ENCODE measurements at regions not wholly inside any gene's neighbourhood (a gene's known extent, or its start where the extent isn't known, plus 50 kb on each side); places are given as distances from the start of the nearest gene placed in this dataset.

DNA sequence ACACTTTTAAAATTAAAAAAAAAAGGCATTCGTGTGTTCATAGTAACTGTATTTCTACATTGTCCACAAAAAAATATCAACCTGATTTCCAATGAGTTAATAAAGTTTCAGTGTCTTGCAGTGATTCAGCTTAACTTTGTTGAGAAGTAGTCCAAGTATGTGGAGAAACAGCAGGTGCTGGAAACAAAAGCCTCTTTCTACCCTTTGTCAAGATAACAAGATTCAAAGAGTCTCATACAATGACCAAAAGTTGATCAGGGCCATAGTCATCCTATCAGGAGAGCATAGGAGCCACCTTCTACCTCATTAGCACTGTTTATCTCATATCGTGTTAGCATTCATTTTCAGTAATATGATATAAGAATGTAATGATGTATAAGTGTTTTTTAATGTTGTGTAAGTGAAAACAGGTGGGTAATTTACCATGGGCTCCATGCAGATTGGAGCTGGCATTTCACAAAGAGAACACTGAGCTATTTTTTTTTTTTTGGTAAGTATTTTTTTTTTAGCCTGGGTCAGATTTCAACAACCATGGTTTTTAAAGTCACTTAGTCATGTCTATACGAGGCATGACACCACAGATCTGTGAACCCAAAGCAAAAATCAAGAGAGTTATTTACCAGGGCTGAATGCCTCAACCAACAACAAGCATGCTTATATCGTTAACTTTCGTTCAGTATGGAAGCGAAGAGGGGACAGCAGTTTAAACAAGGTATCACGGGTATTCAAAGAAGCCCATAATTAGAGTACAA, 165.0 kb upstream of the ZNF521 start:
- TF ChIP-seq, protein P1, sequence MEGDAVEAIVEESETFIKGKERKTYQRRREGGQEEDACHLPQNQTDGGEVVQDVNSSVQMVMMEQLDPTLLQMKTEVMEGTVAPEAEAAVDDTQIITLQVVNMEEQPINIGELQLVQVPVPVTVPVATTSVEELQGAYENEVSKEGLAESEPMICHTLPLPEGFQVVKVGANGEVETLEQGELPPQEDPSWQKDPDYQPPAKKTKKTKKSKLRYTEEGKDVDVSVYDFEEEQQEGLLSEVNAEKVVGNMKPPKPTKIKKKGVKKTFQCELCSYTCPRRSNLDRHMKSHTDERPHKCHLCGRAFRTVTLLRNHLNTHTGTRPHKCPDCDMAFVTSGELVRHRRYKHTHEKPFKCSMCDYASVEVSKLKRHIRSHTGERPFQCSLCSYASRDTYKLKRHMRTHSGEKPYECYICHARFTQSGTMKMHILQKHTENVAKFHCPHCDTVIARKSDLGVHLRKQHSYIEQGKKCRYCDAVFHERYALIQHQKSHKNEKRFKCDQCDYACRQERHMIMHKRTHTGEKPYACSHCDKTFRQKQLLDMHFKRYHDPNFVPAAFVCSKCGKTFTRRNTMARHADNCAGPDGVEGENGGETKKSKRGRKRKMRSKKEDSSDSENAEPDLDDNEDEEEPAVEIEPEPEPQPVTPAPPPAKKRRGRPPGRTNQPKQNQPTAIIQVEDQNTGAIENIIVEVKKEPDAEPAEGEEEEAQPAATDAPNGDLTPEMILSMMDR (conservative IDR thresholded peaks at IDR 0.05), result no peak
- no peak for TF ChIP-seq ZFX (IDR thresholded peaks at IDR 0.05)
